BE2C (cell line): ENCODE measurements at regions not wholly inside any gene's neighbourhood (a gene's known extent, or its start where the extent isn't known, plus 50 kb on each side); places are given as distances from the start of the nearest gene placed in this dataset.

Experiments
- DNase-seq: peaks from one replicate; pipeline ENCODE4 v3.0.0-alpha.2; 2020
- H3K27me3 ChIP-seq: fragments of 250-450 bp; sonication (Bioruptor Pico); 2 replicates; pipeline ENCODE4 v1.5.1; 2020; ENCODE audit warnings: mild to moderate bottlenecking
- H3K36me3 ChIP-seq: fragments of 250-450 bp; sonication (Bioruptor Pico); 2 replicates; pipeline ENCODE4 v1.5.1; 2020; ENCODE audit warnings: mild to moderate bottlenecking
- H3K4me1 ChIP-seq: fragments of 250-450 bp; sonication (Bioruptor Pico); 2 replicates; pipeline ENCODE4 v1.5.1; 2020
- H3K4me3 ChIP-seq: 2 replicates; pipeline ENCODE4 v1.5.1; 2011; ENCODE audit warnings: low read depth, low read length
- H3K9me3 ChIP-seq: fragments of 250-450 bp; sonication (Bioruptor Pico); 2 replicates; pipeline ENCODE4 v1.5.1; 2020
- TF ChIP-seq, protein P1 (sequence below): IDR thresholded peaks from 2 replicates; pipeline ENCODE4 v1.5.1; 2012; ENCODE audit warnings: mild to moderate bottlenecking, low read depth, low read length

DNA sequence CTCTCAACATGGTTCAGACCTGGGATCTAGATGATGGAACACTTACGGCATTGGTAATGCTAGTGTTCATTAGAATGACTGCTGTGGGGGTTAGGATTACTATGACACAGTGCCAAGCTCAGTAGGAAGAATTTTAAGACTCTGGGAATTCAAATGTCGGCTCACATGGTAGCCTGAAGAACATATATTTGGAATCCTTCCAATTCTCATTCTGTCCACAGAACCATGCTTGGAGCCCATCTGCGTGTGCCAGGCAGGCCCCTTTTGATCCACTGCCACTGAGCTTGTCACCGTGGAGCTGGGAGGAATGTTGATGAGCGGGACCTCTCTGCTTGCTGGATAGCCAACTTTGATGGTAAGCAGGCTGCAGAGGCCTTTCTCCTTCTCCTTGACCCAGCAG, 322.0 kb upstream of the SOX11 start:
- no peak for DNase-seq
- Histone ChIP-seq H3K27me3 (no peaks in the 10 kb centered on the region), H3K4me1 (no peaks in the 10 kb centered on the region), H3K36me3 (no peaks in the 10 kb centered on the region), H3K9me3 (no peaks in the 10 kb centered on the region), H3K4me3 (no peak overlapping the region)
- TF ChIP-seq, protein P1, sequence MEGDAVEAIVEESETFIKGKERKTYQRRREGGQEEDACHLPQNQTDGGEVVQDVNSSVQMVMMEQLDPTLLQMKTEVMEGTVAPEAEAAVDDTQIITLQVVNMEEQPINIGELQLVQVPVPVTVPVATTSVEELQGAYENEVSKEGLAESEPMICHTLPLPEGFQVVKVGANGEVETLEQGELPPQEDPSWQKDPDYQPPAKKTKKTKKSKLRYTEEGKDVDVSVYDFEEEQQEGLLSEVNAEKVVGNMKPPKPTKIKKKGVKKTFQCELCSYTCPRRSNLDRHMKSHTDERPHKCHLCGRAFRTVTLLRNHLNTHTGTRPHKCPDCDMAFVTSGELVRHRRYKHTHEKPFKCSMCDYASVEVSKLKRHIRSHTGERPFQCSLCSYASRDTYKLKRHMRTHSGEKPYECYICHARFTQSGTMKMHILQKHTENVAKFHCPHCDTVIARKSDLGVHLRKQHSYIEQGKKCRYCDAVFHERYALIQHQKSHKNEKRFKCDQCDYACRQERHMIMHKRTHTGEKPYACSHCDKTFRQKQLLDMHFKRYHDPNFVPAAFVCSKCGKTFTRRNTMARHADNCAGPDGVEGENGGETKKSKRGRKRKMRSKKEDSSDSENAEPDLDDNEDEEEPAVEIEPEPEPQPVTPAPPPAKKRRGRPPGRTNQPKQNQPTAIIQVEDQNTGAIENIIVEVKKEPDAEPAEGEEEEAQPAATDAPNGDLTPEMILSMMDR, result no peak

- H3K4me3 ChIP-seq, result no peak overlapping the region
- TF ChIP-seq, protein P1, result no peak
- no peaks in the 10 kb centered on the region for H3K36me3 ChIP-seq
- DNase-seq, result no peak
- H3K4me1 ChIP-seq, result no peaks in the 10 kb centered on the region
- H3K9me3 ChIP-seq, result no peaks in the 10 kb centered on the region
- no peaks in the 10 kb centered on the region for H3K27me3 ChIP-seq
Measured at GRCh38 chr2:5372141-5372540, 320.0 kb upstream of the SOX11 start.

GRCh38 chr2:5373200-5373599, 319.0 kb upstream of the SOX11 start:
- Histone ChIP-seq H3K4me1 (no peaks in the 10 kb centered on the region), H3K9me3 (no peaks in the 10 kb centered on the region), H3K4me3 (no peak overlapping the region), H3K36me3 (no peaks in the 10 kb centered on the region), H3K27me3 (no peaks in the 10 kb centered on the region)
- TF ChIP-seq, protein P1, result no peak
- peak; percentile 16 for DNase-seq

DNA sequence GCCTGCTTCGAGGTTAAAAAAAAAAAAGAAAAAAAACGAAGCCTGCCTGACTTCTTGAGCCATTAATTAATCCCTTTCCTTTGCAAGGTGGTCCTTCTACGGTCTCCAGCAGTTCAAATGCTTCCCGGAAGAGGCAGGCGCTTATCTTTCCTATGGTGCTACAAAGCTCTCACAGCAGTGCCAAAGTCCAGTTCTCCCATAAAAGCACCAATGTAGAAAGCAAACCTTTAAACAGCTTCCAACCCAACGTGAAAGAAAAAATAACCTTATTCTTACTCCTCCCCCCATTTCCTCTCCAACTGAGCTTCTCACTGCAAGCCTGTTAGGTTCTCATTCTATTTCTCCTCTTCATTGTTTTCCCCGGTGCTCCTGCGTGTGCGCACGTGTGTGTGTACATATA, 317.4 kb upstream of the SOX11 start:
- Histone ChIP-seq H3K4me3 (no peak overlapping the region), H3K36me3 (no peaks in the 10 kb centered on the region), H3K27me3 (no peaks in the 10 kb centered on the region), H3K9me3 (no peaks in the 10 kb centered on the region), H3K4me1 (no peaks in the 10 kb centered on the region)
- DNase-seq, result no peak
- TF ChIP-seq, protein P1, result no peak

GRCh38 chr2:5377323-5377722, 314.9 kb upstream of the SOX11 start:
- DNase-seq, result no peak
- Histone ChIP-seq H3K9me3 (no peaks in the 10 kb centered on the region), H3K4me3 (no peak overlapping the region), H3K4me1 (no peaks in the 10 kb centered on the region), H3K36me3 (no peaks in the 10 kb centered on the region), H3K27me3 (no peaks in the 10 kb centered on the region)
- TF ChIP-seq, protein P1, result no peak

- Histone ChIP-seq H3K9me3 (no peaks in the 10 kb centered on the region), H3K4me3 (no peak overlapping the region), H3K36me3 (no peaks in the 10 kb centered on the region), H3K4me1 (no peaks in the 10 kb centered on the region), H3K27me3 (no peaks in the 10 kb centered on the region)
- no peak for DNase-seq
- TF ChIP-seq, protein P1, result no peak
Measured at GRCh38 chr2:5379811-5380210, 312.4 kb upstream of the SOX11 start.
